OCI-LY3 (cell line): ENCODE measurements at regions not wholly inside any gene's neighbourhood (a gene's known extent, or its start where the extent isn't known, plus 50 kb on each side); places are given as distances from the start of the nearest gene placed in this dataset.

Experiments used
- H2AFZ ChIP-seq: fragments of 200-600, 300-600 bp; shearing (Covaris generic); 2 replicates; pipeline ENCODE4 v1.6.0; 2014; ENCODE audit warnings: antibody characterized with exemption, low read depth, low read length
- H3K27ac ChIP-seq: fragments of 200-600, 300-600 bp; sonication (generic); 2 replicates; pipeline ENCODE4 v1.5.1; 2014; ENCODE audit warnings: mild to moderate bottlenecking, low read length, moderate library complexity, mixed read lengths
- H3K27me3 ChIP-seq: fragments of 200-600, 300-600 bp; sonication (generic); 2 replicates; pipeline ENCODE4 v1.6.1; 2014; ENCODE audit warnings: low read depth, low read length, mixed read lengths
- H3K36me3 ChIP-seq: fragments of 200-600, 300-600 bp; sonication (generic); replicated peaks from 2 replicates; pipeline ENCODE3; 2014; ENCODE audit warnings: low read depth, low read length, mixed read lengths
- H3K4me1 ChIP-seq: fragments of 300-600, 200-600 bp; sonication (generic); 2 replicates; pipeline ENCODE4 v1.6.1; 2014; ENCODE audit warnings: low read length, mixed read lengths
- H3K4me2 ChIP-seq: fragments of 200-600, 300-600 bp; sonication (generic); 2 replicates; pipeline ENCODE4 v1.6.1; 2014; ENCODE audit warnings: low read length, mixed read lengths
- H3K4me3 ChIP-seq: fragments of 300-600, 200-600 bp; sonication (generic); 2 replicates; pipeline ENCODE4 v1.5.1; 2014; ENCODE audit warnings: antibody characterized with exemption, mild to moderate bottlenecking, low read length, moderate library complexity
- H3K79me2 ChIP-seq: fragments of 300-600, 200-600 bp; shearing (Covaris generic); 2 replicates; pipeline ENCODE4 v1.6.1; 2014; ENCODE audit warnings: mild to moderate bottlenecking, low read length, mixed read lengths
- H3K9ac ChIP-seq: fragments of 300-600, 200-600 bp; shearing (Covaris generic); 2 replicates; pipeline ENCODE4 v1.6.0; 2014; ENCODE audit warnings: mild to moderate bottlenecking, low read length, moderate library complexity
- H3K9me3 ChIP-seq: fragments of 200-600, 300-600 bp; shearing (Covaris generic); 2 replicates; pipeline ENCODE4 v1.6.1; 2014; ENCODE audit warnings: low read length, mixed read lengths; ENCODE audit not compliant: insufficient read depth
- H4K20me1 ChIP-seq: fragments of 200-600, 300-600 bp; sonication (generic); 2 replicates; pipeline ENCODE4 v1.6.1; 2016; ENCODE audit warnings: low read length, mixed read lengths; ENCODE audit not compliant: insufficient read depth
- CTCF ChIP-seq: fragments of 200-600, 300-600 bp; sonication (generic); IDR thresholded peaks from 2 replicates; pipeline ENCODE4 v1.5.1; 2014; ENCODE audit warnings: antibody characterized with exemption, low read length, low read depth
- EZH2phosphoT487 ChIP-seq: fragments of 200-600 bp; shearing (Covaris generic); IDR thresholded peaks from 2 replicates; pipeline ENCODE4 v1.6.1; 2018; ENCODE audit warnings: antibody characterized with exemption, mixed run types, low read depth

- Histone ChIP-seq H3K27me3 (no peaks in the 10 kb centered on the region), H3K9me3 (no peaks in the 10 kb centered on the region), H3K4me2 (no peak overlapping the region), H3K4me1 (no peaks in the 10 kb centered on the region), H3K27ac (no peak overlapping the region), H4K20me1 (no peaks in the 10 kb centered on the region), H3K9ac (no peak overlapping the region), H3K79me2 (no peaks in the 10 kb centered on the region), H3K4me3 (no peak overlapping the region), H3K36me3 (no peaks in the 10 kb centered on the region), H2AFZ (no peak overlapping the region)
- TF ChIP-seq EZH2phosphoT487 (no peak), CTCF (no peak)
Measured at GRCh38 chr18:75981102-75981501, 513.9 kb downstream of the ZNF516 start.

GRCh38 chr18:75977081-75977480, 518.0 kb downstream of the ZNF516 start:
- no peak overlapping the region for H2AFZ ChIP-seq
- H3K27me3 ChIP-seq: no peaks in the 10 kb centered on the region
- no peaks in the 10 kb centered on the region for H3K9me3 ChIP-seq
- no peak overlapping the region for H3K27ac ChIP-seq
- no peaks in the 10 kb centered on the region for H3K79me2 ChIP-seq
- no peak overlapping the region for H3K4me3 ChIP-seq
- no peaks in the 10 kb centered on the region for H3K36me3 ChIP-seq
- no peak overlapping the region for H3K9ac ChIP-seq
- no peaks in the 10 kb centered on the region for H3K4me1 ChIP-seq
- TF ChIP-seq CTCF (no peak), EZH2phosphoT487 (no peak)
- H4K20me1 ChIP-seq: no peaks in the 10 kb centered on the region
- H3K4me2 ChIP-seq: no peak overlapping the region

- Histone ChIP-seq H3K4me2 (no peak overlapping the region), H3K27me3 (no peaks in the 10 kb centered on the region), H4K20me1 (no peaks in the 10 kb centered on the region), H3K36me3 (no peaks in the 10 kb centered on the region), H3K79me2 (no peaks in the 10 kb centered on the region), H3K9ac (no peak overlapping the region), H3K9me3 (no peaks in the 10 kb centered on the region), H2AFZ (no peak overlapping the region), H3K4me3 (no peak overlapping the region), H3K4me1 (no peaks in the 10 kb centered on the region), H3K27ac (no peak overlapping the region)
- TF ChIP-seq CTCF: no peak
- TF ChIP-seq EZH2phosphoT487: no peak
Measured at GRCh38 chr18:75970212-75970611, 524.8 kb downstream of the ZNF516 start.

GRCh38 chr18:75966431-75966830, 528.6 kb downstream of the ZNF516 start:
- no peaks in the 10 kb centered on the region for H3K27me3 ChIP-seq
- no peaks in the 10 kb centered on the region for H3K4me1 ChIP-seq
- H3K9me3 ChIP-seq: no peaks in the 10 kb centered on the region
- no peak overlapping the region for H3K4me2 ChIP-seq
- no peaks in the 10 kb centered on the region for H3K79me2 ChIP-seq
- TF ChIP-seq CTCF: no peak
- no peak for TF ChIP-seq EZH2phosphoT487
- H3K36me3 ChIP-seq: no peaks in the 10 kb centered on the region
- no peaks in the 10 kb centered on the region for H4K20me1 ChIP-seq
- H3K27ac ChIP-seq: no peak overlapping the region
- H2AFZ ChIP-seq: no peak overlapping the region
- no peak overlapping the region for H3K9ac ChIP-seq
- no peak overlapping the region for H3K4me3 ChIP-seq
